H1 (cell line): ENCODE measurements at regions not wholly inside any gene's neighbourhood (a gene's known extent, or its start where the extent isn't known, plus 50 kb on each side); places are given as distances from the start of the nearest gene placed in this dataset.

Experiments used
- CTCF ChIA-PET: fragments of 300-600 bp; sonication (Branson Sonifier 250); formaldehyde crosslinking; loops from one replicate; lab custom pipeline; 2021; ENCODE audit not compliant: partially characterized antibody; lab: Charles Lee
- POLR2A ChIA-PET: fragments of 300-600 bp; sonication (Branson Sonifier 250); formaldehyde crosslinking; loops from one replicate; lab custom pipeline; 2021; ENCODE audit warnings: inconsistent platforms; ENCODE audit not compliant: partially characterized antibody; lab: Charles Lee
- DNase-seq, 2 experiments: peaks; one replicate each; pipeline versions ENCODE4 v3.0.0 to v3.0.0-alpha.2; 2010 to 2022; ENCODE audit warnings: low spot score in 2 of 2, low read depth in 1 of 2, mixed read lengths in 1 of 2
- FAIRE-seq: peaks from 2 replicates; lab custom pipeline; 2011; peaks lifted over from hg19 to GRCh38; lab: Jason Lieb, UNC
- H2AFZ ChIP-seq: 2 replicates; pipeline ENCODE4 v1.8.1; 2012; ENCODE audit warnings: low read length, inconsistent platforms
- H2AK5ac ChIP-seq: 2 replicates; pipeline ENCODE4 v1.6.1; 2013; ENCODE audit warnings: low read depth, low read length
- H2BK120ac ChIP-seq: replicated peaks from 2 replicates; pipeline ENCODE3; 2013; ENCODE audit warnings: low read depth, low read length, inconsistent platforms
- H2BK12ac ChIP-seq: 2 replicates; pipeline ENCODE4 v1.6.1; 2013; ENCODE audit warnings: low read depth, low read length
- H2BK15ac ChIP-seq: 2 replicates; pipeline ENCODE4 v1.6.1; 2013; ENCODE audit warnings: low read length
- H2BK20ac ChIP-seq: 2 replicates; pipeline ENCODE4 v1.6.1; 2013; ENCODE audit warnings: low read length
- H2BK5ac ChIP-seq: 2 replicates; pipeline ENCODE4 v1.6.1; 2013; ENCODE audit warnings: low read depth, low read length
- H3K14ac ChIP-seq: 2 replicates; pipeline ENCODE4 v1.6.1; 2013; ENCODE audit warnings: inconsistent platforms; ENCODE audit not compliant: insufficient read length
- H3K18ac ChIP-seq: 2 replicates; pipeline ENCODE4 v1.6.1; 2013; ENCODE audit warnings: low read length; ENCODE audit errors: extremely low read depth
- H3K23ac ChIP-seq: 2 replicates; pipeline ENCODE4 v1.6.1; 2013; ENCODE audit warnings: inconsistent platforms; ENCODE audit not compliant: insufficient read length
- H3K23me2 ChIP-seq: 2 replicates; pipeline ENCODE4 v1.6.1; 2013; ENCODE audit warnings: low read depth, low read length
- H3K27ac ChIP-seq: 2 replicates; pipeline ENCODE4 v1.6.1; 2011; ENCODE audit warnings: low read depth, low read length, inconsistent platforms
- H3K27me3 ChIP-seq, 4 experiments: replicated peaks in 1 of 4; 1 replicate in 1 of 4; 2 replicates in 3 of 4; pipeline versions ENCODE4 v1.6.1 to v1.8.1; 2011 to 2013; ENCODE audit warnings: low read length in 3 of 4, mild to moderate bottlenecking in 3 of 4, inconsistent platforms in 2 of 4, mixed read lengths in 2 of 4, moderate library complexity in 1 of 4; ENCODE audit not compliant: control insufficient read depth in 3 of 4, insufficient read depth in 3 of 4; ENCODE audit errors: extremely low read depth in 1 of 4
- H3K36me3 ChIP-seq, 4 experiments: 2 replicates each; pipeline versions ENCODE4 v1.6.1 to v1.8.1; 2011 to 2013; ENCODE audit warnings: mild to moderate bottlenecking in 4 of 4, low read length in 3 of 4, moderate library complexity in 2 of 4, control low read depth in 1 of 4, inconsistent platforms in 1 of 4; ENCODE audit not compliant: insufficient read depth in 4 of 4, control insufficient read depth in 2 of 4
- H3K4ac ChIP-seq: replicated peaks from 2 replicates; pipeline ENCODE3; 2013; ENCODE audit warnings: low read length, low read depth, mixed read lengths, inconsistent platforms; ENCODE audit not compliant: insufficient read length
- H3K4me1 ChIP-seq, 4 experiments: replicated peaks in 1 of 4; 1 replicate in 1 of 4; 2 replicates in 3 of 4; pipeline versions ENCODE4 v1.6.1 to v1.8.1; 2011 to 2013; ENCODE audit warnings: low read length in 3 of 4, inconsistent platforms in 2 of 4, mixed read lengths in 1 of 4; ENCODE audit not compliant: insufficient read depth in 4 of 4, control insufficient read depth in 3 of 4
- H3K4me2 ChIP-seq, 2 experiments: 2 replicates each; pipeline versions ENCODE4 v1.6.1 to v1.8.1; 2011 to 2013; ENCODE audit warnings: low read depth in 2 of 2, low read length in 2 of 2, control low read depth in 1 of 2, inconsistent platforms in 1 of 2, mild to moderate bottlenecking in 1 of 2; ENCODE audit not compliant: insufficient read depth in 1 of 2
- H3K4me3 ChIP-seq, 4 experiments: fragments of 200-600, 300-600 bp in 1 of 4; sonication (generic), shearing (Covaris generic), sonication (Bioruptor Twin) in 1 of 4; 2 replicates each; pipeline versions ENCODE4 v1.5.1 to v1.8.1; 2011 to 2016; ENCODE audit warnings: low read length in 4 of 4, low read depth in 3 of 4, control low read depth in 2 of 4, inconsistent platforms in 2 of 4, mild to moderate bottlenecking in 2 of 4, mixed read lengths in 1 of 4, moderate library complexity in 1 of 4; ENCODE audit not compliant: insufficient read depth in 2 of 4; ENCODE audit errors: extremely low read depth in 1 of 4
- H3K56ac ChIP-seq: replicated peaks from 2 replicates; pipeline ENCODE3; 2013; ENCODE audit warnings: low read depth, mild to moderate bottlenecking, mixed read lengths, low read length, inconsistent platforms; ENCODE audit not compliant: insufficient read length
- H3K79me1 ChIP-seq: 2 replicates; pipeline ENCODE4 v1.6.1; 2013; ENCODE audit warnings: low read depth, low read length, control low read depth
- H3K79me2 ChIP-seq, 2 experiments: 2 replicates each; pipeline versions ENCODE4 v1.6.1 to v1.8.1; 2012 to 2013; ENCODE audit warnings: low read length in 2 of 2, mild to moderate bottlenecking in 2 of 2, inconsistent platforms in 1 of 2; ENCODE audit not compliant: insufficient read depth in 2 of 2, control insufficient read depth in 1 of 2
- H3K9ac ChIP-seq, 4 experiments: replicated peaks in 1 of 4; 1 replicate in 1 of 4; 2 replicates in 3 of 4; pipeline versions ENCODE4 v1.6.1 to v1.8.1; 2011 to 2013; ENCODE audit warnings: low read depth in 3 of 4, low read length in 3 of 4, control low read depth in 2 of 4, mild to moderate bottlenecking in 2 of 4, moderate library complexity in 2 of 4, inconsistent platforms in 1 of 4; ENCODE audit errors: extremely low read depth in 1 of 4
- H3K9me3 ChIP-seq, 2 experiments: 2 replicates each; pipeline versions ENCODE4 v1.6.1 to v1.8.1; 2012 to 2013; ENCODE audit warnings: mild to moderate bottlenecking in 2 of 2, moderate library complexity in 2 of 2, control low read depth in 1 of 2, inconsistent platforms in 1 of 2, low read depth in 1 of 2, low read length in 1 of 2, mixed read lengths in 1 of 2; ENCODE audit not compliant: insufficient read depth in 2 of 2
- H4K20me1 ChIP-seq, 2 experiments: replicated peaks in 1 of 2; 2 replicates each; pipeline versions ENCODE3 to v1.8.1; 2011 to 2013; ENCODE audit warnings: inconsistent platforms in 2 of 2, low read length in 2 of 2, mild to moderate bottlenecking in 1 of 2; ENCODE audit not compliant: insufficient read depth in 2 of 2, control insufficient read depth in 1 of 2
- H4K5ac ChIP-seq: 2 replicates; pipeline ENCODE4 v1.6.1; 2013; ENCODE audit warnings: low read length, low read depth, mixed read lengths, inconsistent platforms; ENCODE audit not compliant: insufficient read length
- H4K8ac ChIP-seq: 2 replicates; pipeline ENCODE4 v1.8.0; 2013; ENCODE audit warnings: mild to moderate bottlenecking, moderate library complexity, low read length, inconsistent platforms; ENCODE audit not compliant: insufficient read depth; ENCODE audit errors: extremely low read depth
- H4K91ac ChIP-seq: replicated peaks from 2 replicates; pipeline ENCODE3; 2013; ENCODE audit warnings: low read length, mixed read lengths, inconsistent platforms; ENCODE audit not compliant: insufficient read length
- CHD1 ChIP-seq: IDR thresholded peaks from 2 replicates; pipeline ENCODE4 v1.6.1; 2012; ENCODE audit warnings: low read depth, low read length, improper control_type of control experiment
- CHD2 ChIP-seq: IDR thresholded peaks from 2 replicates; pipeline ENCODE4 v1.6.1; 2012; ENCODE audit warnings: low read length, improper control_type of control experiment
- CREB1 ChIP-seq: IDR thresholded peaks from 2 replicates; pipeline ENCODE4 v1.6.1; 2012; ENCODE audit warnings: inconsistent platforms
- EP300 ChIP-seq, 2 experiments: IDR thresholded peaks; 1 replicate in 1 of 2; 2 replicates in 1 of 2; pipeline ENCODE4 v1.6.1; 2011 to 2012; ENCODE audit warnings: low read depth in 2 of 2, low read length in 2 of 2, mild to moderate bottlenecking in 2 of 2, borderline replicate concordance in 1 of 2, inconsistent platforms in 1 of 2, moderate library complexity in 1 of 2
- GABPA ChIP-seq: IDR thresholded peaks from 2 replicates; pipeline ENCODE4 v1.6.1; 2011; ENCODE audit warnings: mild to moderate bottlenecking, low read length, moderate library complexity, borderline replicate concordance; ENCODE audit not compliant: insufficient read depth
- MAFK ChIP-seq: IDR thresholded peaks from 2 replicates; pipeline ENCODE4 v1.6.1; 2012; ENCODE audit warnings: low read depth, mild to moderate bottlenecking, improper control_type of control experiment, low read length
- POLR2A ChIP-seq, 2 experiments: IDR thresholded peaks; 1 replicate in 1 of 2; 2 replicates in 1 of 2; pipeline ENCODE4 v1.6.1; 2011; ENCODE audit warnings: low read depth in 2 of 2, low read length in 2 of 2, mild to moderate bottlenecking in 2 of 2; ENCODE audit errors: control extremely low read depth in 1 of 2
- RFX5 ChIP-seq: IDR thresholded peaks from 2 replicates; pipeline ENCODE4 v1.6.1; 2011; ENCODE audit warnings: low read depth, low read length, improper control_type of control experiment, borderline replicate concordance
- TAF7 ChIP-seq: optimal IDR thresholded peaks from 2 replicates; pipeline ENCODE3; 2011; ENCODE audit warnings: low read depth, mild to moderate bottlenecking, inconsistent platforms, low read length, moderate library complexity, borderline replicate concordance
- TCF12 ChIP-seq: IDR thresholded peaks from 2 replicates; pipeline ENCODE4 v1.6.1; 2011; ENCODE audit warnings: low read depth, mild to moderate bottlenecking, low read length
- ZNF274 ChIP-seq: IDR thresholded peaks from 2 replicates; pipeline ENCODE4 v1.7.0; 2012; ENCODE audit warnings: low read length, borderline replicate concordance; ENCODE audit errors: extremely low read depth
- WGBS, 2 experiments: shearing (Covaris generic) in 1 of 2; methylation state at CpG; one replicate each; pipeline versions ENCODE4 v1.1.6 to v1.1.7; 2013 to 2015; ENCODE audit warnings: low lambda C conversion rate in 2 of 2, mixed read lengths in 2 of 2, inconsistent platforms in 1 of 2, low coverage in 1 of 2, missing lambda C conversion rate in 1 of 2; ENCODE audit not compliant: insufficient replicate concordance in 2 of 2, insufficient coverage in 1 of 2, insufficient read length in 1 of 2; ENCODE audit errors: extremely low coverage in 1 of 2, missing lambda C conversion rate in 1 of 2; 5-methylcytosine and 5-hydroxymethylcytosine counted together
- TF ChIP-seq, protein P1 (sequence below), 3 experiments: IDR thresholded peaks; 1 replicate in 2 of 3; 2 replicates in 1 of 3; pipeline versions ENCODE4 v1.5.1 to v1.6.1; 2011; ENCODE audit warnings: low read length in 3 of 3, mild to moderate bottlenecking in 3 of 3, inconsistent platforms in 2 of 3, low read depth in 1 of 3, moderate library complexity in 1 of 3; ENCODE audit not compliant: insufficient read depth in 1 of 3; ENCODE audit errors: control extremely low read depth in 1 of 3
- TF ChIP-seq, protein P2 (sequence below): IDR thresholded peaks from 2 replicates; pipeline ENCODE4 v1.6.1; 2012; ENCODE audit warnings: inconsistent platforms

DNA sequence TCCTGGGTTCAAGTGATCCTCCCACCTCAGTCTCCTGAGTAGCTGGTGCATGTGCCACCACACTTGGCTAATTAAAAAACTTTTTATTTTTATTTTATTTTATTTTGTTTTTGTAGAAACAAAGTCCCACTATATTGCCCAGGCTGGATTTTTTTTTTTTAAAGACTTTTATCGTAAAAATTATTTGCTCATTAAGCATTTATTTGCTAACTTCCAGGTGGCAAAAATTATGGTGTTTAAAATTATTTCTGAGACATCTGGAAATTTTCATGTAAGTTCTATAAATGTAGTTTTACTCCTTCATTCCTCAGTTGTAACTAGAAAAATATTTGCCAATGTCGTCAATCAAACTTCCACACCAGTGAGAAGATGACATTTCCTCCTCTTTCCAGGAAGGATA is 233.3 kb upstream of the DACH1 start:
- POLR2A ChIA-PET: no interaction called here
- TF ChIP-seq TCF12 (no peak), POLR2A (IDR thresholded peaks at IDR 0.05; ENCODE audit: control extremely low read depth in 1 of 2, low read depth in 2 of 2, low read length in 2 of 2) (no peak), GABPA (no peak), ZNF274 (no peak), CHD2 (no peak), TAF7 (no peak), CREB1 (no peak), CHD1 (no peak), EP300 (IDR thresholded peaks at IDR 0.05; ENCODE audit: borderline replicate concordance in 1 of 2, low read depth in 2 of 2, low read length in 2 of 2) (no peak), RFX5 (no peak), MAFK (no peak)
- TF ChIP-seq, protein P1, sequence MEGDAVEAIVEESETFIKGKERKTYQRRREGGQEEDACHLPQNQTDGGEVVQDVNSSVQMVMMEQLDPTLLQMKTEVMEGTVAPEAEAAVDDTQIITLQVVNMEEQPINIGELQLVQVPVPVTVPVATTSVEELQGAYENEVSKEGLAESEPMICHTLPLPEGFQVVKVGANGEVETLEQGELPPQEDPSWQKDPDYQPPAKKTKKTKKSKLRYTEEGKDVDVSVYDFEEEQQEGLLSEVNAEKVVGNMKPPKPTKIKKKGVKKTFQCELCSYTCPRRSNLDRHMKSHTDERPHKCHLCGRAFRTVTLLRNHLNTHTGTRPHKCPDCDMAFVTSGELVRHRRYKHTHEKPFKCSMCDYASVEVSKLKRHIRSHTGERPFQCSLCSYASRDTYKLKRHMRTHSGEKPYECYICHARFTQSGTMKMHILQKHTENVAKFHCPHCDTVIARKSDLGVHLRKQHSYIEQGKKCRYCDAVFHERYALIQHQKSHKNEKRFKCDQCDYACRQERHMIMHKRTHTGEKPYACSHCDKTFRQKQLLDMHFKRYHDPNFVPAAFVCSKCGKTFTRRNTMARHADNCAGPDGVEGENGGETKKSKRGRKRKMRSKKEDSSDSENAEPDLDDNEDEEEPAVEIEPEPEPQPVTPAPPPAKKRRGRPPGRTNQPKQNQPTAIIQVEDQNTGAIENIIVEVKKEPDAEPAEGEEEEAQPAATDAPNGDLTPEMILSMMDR (IDR thresholded peaks at IDR 0.05; ENCODE audit: control extremely low read depth in 1 of 3, insufficient read depth in 1 of 3, low read depth in 1 of 3, low read length in 3 of 3): no peak
- TF ChIP-seq, protein P2, sequence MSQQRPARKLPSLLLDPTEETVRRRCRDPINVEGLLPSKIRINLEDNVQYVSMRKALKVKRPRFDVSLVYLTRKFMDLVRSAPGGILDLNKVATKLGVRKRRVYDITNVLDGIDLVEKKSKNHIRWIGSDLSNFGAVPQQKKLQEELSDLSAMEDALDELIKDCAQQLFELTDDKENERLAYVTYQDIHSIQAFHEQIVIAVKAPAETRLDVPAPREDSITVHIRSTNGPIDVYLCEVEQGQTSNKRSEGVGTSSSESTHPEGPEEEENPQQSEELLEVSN: no peak

More for the DNA sequence above, 233.3 kb upstream of the DACH1 start:
- Histone ChIP-seq H3K9ac (no peak overlapping the region), H3K4me2 (no peak overlapping the region), H2BK5ac (no peak overlapping the region), H3K79me1 (no peaks in the 10 kb centered on the region), H3K14ac (no peak overlapping the region), H3K23me2 (no peaks in the 10 kb centered on the region), H3K56ac (no peak overlapping the region), H3K36me3 (no peaks in the 10 kb centered on the region), H2AK5ac (no peak overlapping the region), H3K27ac (no peak overlapping the region), H4K8ac (no peak overlapping the region), H2BK20ac (no peak overlapping the region), H3K27me3 (no peaks in the 10 kb centered on the region), H2BK12ac (no peak overlapping the region), H3K9me3 (no peaks in the 10 kb centered on the region), H3K4me3 (no peak overlapping the region), H4K20me1 (no peaks in the 10 kb centered on the region), H4K91ac (no peak overlapping the region), H3K23ac (no peak overlapping the region), H2BK120ac (no peak overlapping the region), H3K4me1 (peaks cover 0 to 6% (median 2%) of the 10 kb centered on the region in 4 experiments; a peak in 3 of 7 replicates), H3K18ac (no peak overlapping the region), H4K5ac (no peak overlapping the region), H3K4ac (no peak overlapping the region), H3K79me2 (no peaks in the 10 kb centered on the region), H2AFZ (no peak overlapping the region), H2BK15ac (no peak overlapping the region)
- DNase-seq (no peak), FAIRE-seq (no peak)
- WGBS, 2 experiments: 46% methylated on average over 2 of the region's 2 CpGs; no CpG with 5 or more reads in 1 of the 2 experiments
- CTCF ChIA-PET: no interaction called here
